ENCODE measurements at regions not wholly inside any gene's neighbourhood (a gene's known extent, or its start where the extent isn't known, plus 50 kb on each side); places are given as distances from the start of the nearest gene placed in this dataset.

GRCh38 chr3:21138085-21138484 lies 612.9 kb downstream of the ZNF385D start:
- POLR2A ChIA-PET, result no interaction called here
- no peak for TF ChIP-seq LEF1 (IDR thresholded peaks at IDR 0.05; ENCODE audit: borderline replicate concordance)
- peak; percentile 85 for TF ChIP-seq ELF4 (IDR thresholded peaks at IDR 0.05)
- no peak for TF ChIP-seq SUZ12 (IDR thresholded peaks at IDR 0.05)
- CTCF ChIA-PET, result no interaction called here

GRCh38 chr3:21132896-21133295 lies 618.1 kb downstream of the ZNF385D start:
- DNase-seq (ENCODE audit: extremely low spot score), result no peak
- TF ChIP-seq NFRKB (IDR thresholded peaks at IDR 0.05) (no peak), PKNOX1 (IDR thresholded peaks at IDR 0.05) (no peak), ZNF384 (IDR thresholded peaks at IDR 0.05) (no peak), SUZ12 (IDR thresholded peaks at IDR 0.05) (no peak), SP1 (IDR thresholded peaks at IDR 0.05) (no peak), FOXM1 (IDR thresholded peaks at IDR 0.05; ENCODE audit: borderline replicate concordance) (no peak), FOXK2 (IDR thresholded peaks at IDR 0.05) (no peak)
- CTCF ChIA-PET, result no interaction called here
- POLR2A ChIA-PET, result no interaction called here

More at GRCh38 chr3:21138085-21138484, 612.9 kb downstream of the ZNF385D start:
- no peak for DNase-seq (ENCODE audit: extremely low spot score)

- ChIA-PET POLR2A (no interaction called here), CTCF (no interaction called here)
- TF ChIP-seq FOXK2 (IDR thresholded peaks at IDR 0.05) (no peak), FOXM1 (IDR thresholded peaks at IDR 0.05; ENCODE audit: borderline replicate concordance) (no peak), L3MBTL2 (conservative IDR thresholded peaks at IDR 0.05) (no peak), ELF4 (IDR thresholded peaks at IDR 0.05) (no peak), HDGF (IDR thresholded peaks at IDR 0.05; ENCODE audit: borderline replicate concordance) (no peak), FOXA1 (IDR thresholded peaks at IDR 0.05) (no peak)
- no peak for DNase-seq (ENCODE audit: extremely low spot score)
These were observed 630.2 kb downstream of the ZNF385D start for GRCh38 chr3:21120826-21121225.

GRCh38 chr3:21117370-21117769 lies 633.6 kb downstream of the ZNF385D start:
- no peak for DNase-seq (ENCODE audit: extremely low spot score)
- POLR2A ChIA-PET, result no interaction called here
- CTCF ChIA-PET, result interaction anchor here (0.5 kb wide), 1 partner anchor 38 kb away, joined by 4 read pairs; no protein-coding TSS in a partner anchor
- TF ChIP-seq FOXA1 (IDR thresholded peaks at IDR 0.05) (no peak), FOXM1 (IDR thresholded peaks at IDR 0.05; ENCODE audit: borderline replicate concordance) (no peak), NFRKB (IDR thresholded peaks at IDR 0.05) (no peak)

GRCh38 chr3:21109056-21109455 lies 642.0 kb downstream of the ZNF385D start:
- no peak for DNase-seq (ENCODE audit: extremely low spot score)
- ChIA-PET POLR2A (no interaction called here), CTCF (no interaction called here)
- TF ChIP-seq ZNF384 (IDR thresholded peaks at IDR 0.05), result no peak
- no peak for TF ChIP-seq NFRKB (IDR thresholded peaks at IDR 0.05)
- no peak for TF ChIP-seq ELF4 (IDR thresholded peaks at IDR 0.05)
- TF ChIP-seq PKNOX1 (IDR thresholded peaks at IDR 0.05), result no peak
- TF ChIP-seq SP1 (IDR thresholded peaks at IDR 0.05), result no peak
- no peak for TF ChIP-seq L3MBTL2 (conservative IDR thresholded peaks at IDR 0.05)
- TF ChIP-seq CTBP1 (IDR thresholded peaks at IDR 0.05; ENCODE audit: borderline replicate concordance), result no peak
- TF ChIP-seq TARDBP (IDR thresholded peaks at IDR 0.05), result no peak
- no peak for TF ChIP-seq BHLHE40 (IDR thresholded peaks at IDR 0.05; ENCODE audit: borderline replicate concordance)

- no peak for TF ChIP-seq CTBP1 (IDR thresholded peaks at IDR 0.05; ENCODE audit: borderline replicate concordance)
- no peak for TF ChIP-seq LEF1 (IDR thresholded peaks at IDR 0.05; ENCODE audit: borderline replicate concordance)
- no peak for TF ChIP-seq FOXK2 (IDR thresholded peaks at IDR 0.05)
- ChIA-PET CTCF (no interaction called here), POLR2A (no interaction called here)
- no peak for DNase-seq (ENCODE audit: extremely low spot score)
These were observed 645.2 kb downstream of the ZNF385D start for GRCh38 chr3:21105784-21106183.

- POLR2A ChIA-PET, result no interaction called here
- TF ChIP-seq FOXM1 (IDR thresholded peaks at IDR 0.05; ENCODE audit: borderline replicate concordance) (no peak), CTBP1 (IDR thresholded peaks at IDR 0.05; ENCODE audit: borderline replicate concordance) (no peak), SP1 (IDR thresholded peaks at IDR 0.05) (no peak), NFRKB (IDR thresholded peaks at IDR 0.05) (no peak), ARNT (IDR thresholded peaks at IDR 0.05) (no peak), SUZ12 (IDR thresholded peaks at IDR 0.05) (no peak), ELF4 (IDR thresholded peaks at IDR 0.05) (no peak), PKNOX1 (IDR thresholded peaks at IDR 0.05) (no peak), FOXA1 (IDR thresholded peaks at IDR 0.05) (no peak), FOXK2 (IDR thresholded peaks at IDR 0.05) (no peak), HDGF (IDR thresholded peaks at IDR 0.05; ENCODE audit: borderline replicate concordance) (no peak), LEF1 (IDR thresholded peaks at IDR 0.05; ENCODE audit: borderline replicate concordance) (no peak), ZNF384 (IDR thresholded peaks at IDR 0.05) (no peak)
- CTCF ChIA-PET, result no interaction called here
- DNase-seq (ENCODE audit: extremely low spot score), result no peak
These were observed 650.2 kb downstream of the ZNF385D start for GRCh38 chr3:21100656-21101359.

All from HEK293T (cell line).